ENCODE measurements at regions not wholly inside any gene's neighbourhood (a gene's known extent, or its start where the extent isn't known, plus 50 kb on each side); places are given as distances from the start of the nearest gene placed in this dataset.
"Not testable (repeated sequence)": the region's sequence is repeated elsewhere in the genome, so short reads cannot be mapped to it uniquely, and the experiment has no call there.

GRCh38 chr11:24108609-24109008 is 388.2 kb upstream of the LUZP2 start:
- DNase-seq, result no peak

DNA sequence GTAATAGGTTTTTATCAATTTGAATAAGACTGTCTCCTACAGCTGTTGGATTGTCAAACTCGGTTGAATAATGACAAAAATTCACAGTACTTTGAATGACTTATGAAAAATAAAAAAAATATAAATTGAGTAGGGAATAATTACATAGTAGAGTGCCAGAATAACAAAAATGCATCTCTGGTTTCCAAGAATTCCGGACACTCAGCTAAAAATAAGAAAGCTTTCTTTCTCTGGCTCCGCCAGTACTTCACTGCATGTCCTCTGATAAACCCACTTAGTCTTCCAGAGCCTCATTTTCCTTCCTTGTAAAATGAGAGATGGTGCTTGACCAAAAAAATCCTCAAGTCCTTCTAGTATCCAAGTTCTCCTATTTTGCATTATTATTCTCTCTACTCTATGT is 374.6 kb upstream of the LUZP2 start:
- DNase-seq, result no peak

DNA sequence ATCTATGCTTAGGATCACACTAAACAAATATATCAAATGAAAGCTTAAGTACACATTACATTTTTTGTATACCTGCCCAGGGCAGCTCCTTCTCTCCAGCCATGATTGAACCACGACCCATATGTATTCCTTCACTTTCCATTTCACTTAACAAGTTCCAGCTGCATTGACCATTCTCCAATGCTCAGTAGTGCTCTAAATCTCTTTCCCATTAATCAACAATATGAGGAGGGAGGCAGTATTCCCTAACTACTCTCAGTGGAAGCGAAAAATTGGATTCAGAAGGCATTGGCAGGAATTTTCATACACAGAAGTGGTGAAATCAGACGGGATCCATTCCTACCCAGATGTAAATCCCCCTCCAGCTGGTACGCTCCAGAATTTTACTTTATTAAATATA is 372.0 kb upstream of the LUZP2 start:
- DNase-seq, result no peak

- DNase-seq, result no peak
These were observed 365.2 kb upstream of the LUZP2 start for GRCh38 chr11:24131698-24132097.

DNA sequence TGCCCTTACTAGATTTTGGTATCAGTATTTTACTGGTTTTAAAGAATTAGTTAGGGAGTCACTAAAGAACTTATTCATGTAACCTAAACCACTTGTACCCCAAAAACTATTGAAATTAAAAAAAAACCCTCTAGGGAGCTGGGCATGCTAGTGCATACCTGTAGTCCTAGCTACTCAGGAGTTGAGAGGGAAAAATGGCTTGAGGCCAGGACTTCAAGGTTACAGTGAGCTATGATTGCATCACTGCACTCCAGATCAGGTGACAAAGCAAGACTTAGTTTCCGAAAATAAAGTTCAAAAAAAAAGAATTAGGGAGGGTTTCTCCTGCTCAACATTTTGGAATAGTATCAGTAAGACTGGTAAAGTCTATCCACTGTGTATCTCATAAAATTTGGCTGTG is 364.4 kb upstream of the LUZP2 start:
- no peak for DNase-seq

GRCh38 chr11:24134879-24135589 is 361.8 kb upstream of the LUZP2 start:
- no peak for DNase-seq

- no peak for DNase-seq
These were observed 354.8 kb upstream of the LUZP2 start for GRCh38 chr11:24142062-24142461.

DNA sequence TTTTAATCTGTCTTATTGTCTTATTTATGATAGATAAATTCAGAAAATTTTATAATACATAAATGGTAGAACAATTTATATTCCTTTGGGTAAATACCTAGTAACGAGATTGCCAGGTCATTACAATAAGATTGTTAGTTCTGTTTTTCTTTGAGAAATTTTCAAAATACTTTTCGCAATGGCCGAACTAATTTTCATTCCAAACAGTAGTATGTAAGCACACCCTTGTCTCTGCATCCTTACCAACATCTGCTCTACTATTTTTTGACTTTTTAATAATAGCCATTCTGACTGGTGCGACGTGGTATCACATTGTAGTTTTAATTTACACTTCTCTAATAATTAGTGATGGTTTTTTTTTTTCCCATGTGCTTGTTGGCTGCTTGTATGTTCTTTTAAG is 351.4 kb upstream of the LUZP2 start:
- no peak for DNase-seq

GRCh38 chr11:24153337-24153736 is 343.5 kb upstream of the LUZP2 start:
- no peak for DNase-seq

- DNase-seq, result no peak
These were observed 341.1 kb upstream of the LUZP2 start for GRCh38 chr11:24155792-24156191.

DNA sequence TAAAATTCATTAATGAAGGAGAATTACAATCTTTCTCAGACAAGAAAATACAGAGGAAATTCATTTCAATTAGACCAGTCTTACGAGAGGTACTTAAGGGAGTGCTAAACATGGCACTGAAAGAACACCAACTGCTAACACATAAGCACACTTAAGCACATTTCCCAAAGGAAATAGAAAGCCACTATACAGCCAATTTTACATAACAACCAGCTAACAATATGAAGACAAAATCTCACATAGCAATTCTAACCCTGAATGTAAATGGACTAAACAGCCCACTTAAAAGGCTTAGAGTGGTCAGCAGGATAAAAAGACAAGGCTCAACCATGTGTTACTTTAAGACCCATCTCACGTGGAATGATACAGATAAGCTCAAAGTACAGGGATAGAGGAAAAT is 339.5 kb upstream of the LUZP2 start:
- DNase-seq, result no peak

DNA sequence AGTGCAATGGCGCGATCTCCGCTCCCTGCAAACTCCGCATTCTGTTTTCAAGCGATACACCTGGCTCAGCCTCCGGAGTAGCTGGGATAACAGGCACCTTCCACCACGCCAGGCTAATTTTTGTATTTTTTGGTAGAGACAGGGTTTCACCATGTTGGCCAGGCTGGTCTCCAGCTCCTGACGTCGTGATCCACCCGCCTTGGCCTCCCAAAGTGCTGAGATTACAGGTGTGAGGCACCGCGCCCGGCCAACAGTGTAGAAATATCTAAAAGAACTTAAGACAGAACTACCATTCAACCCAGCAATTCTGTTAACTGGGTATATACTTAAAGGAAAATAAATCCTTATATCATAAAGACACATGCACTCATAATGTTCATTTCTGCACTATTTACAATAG is 335.3 kb upstream of the LUZP2 start:
- DNase-seq, result no peak

DNA sequence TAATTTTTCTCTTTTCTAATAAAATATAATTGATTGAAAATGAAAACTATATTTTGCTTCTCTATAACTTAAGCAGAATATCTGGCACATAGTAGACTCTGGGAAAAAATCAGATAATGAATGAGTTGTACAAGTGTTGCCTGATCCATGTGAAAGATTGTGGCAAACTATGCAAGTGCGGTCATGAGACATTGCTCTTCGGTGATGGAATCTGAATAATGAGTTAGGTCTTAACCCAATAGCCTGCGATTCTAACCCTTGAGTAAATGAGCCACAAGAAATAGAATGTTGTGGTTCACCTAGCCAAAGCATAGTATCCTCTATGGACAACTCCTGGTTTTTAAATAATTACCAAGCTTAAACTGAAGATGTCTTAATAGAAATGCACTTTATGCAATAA is 333.7 kb upstream of the LUZP2 start:
- DNase-seq, result no peak

DNA sequence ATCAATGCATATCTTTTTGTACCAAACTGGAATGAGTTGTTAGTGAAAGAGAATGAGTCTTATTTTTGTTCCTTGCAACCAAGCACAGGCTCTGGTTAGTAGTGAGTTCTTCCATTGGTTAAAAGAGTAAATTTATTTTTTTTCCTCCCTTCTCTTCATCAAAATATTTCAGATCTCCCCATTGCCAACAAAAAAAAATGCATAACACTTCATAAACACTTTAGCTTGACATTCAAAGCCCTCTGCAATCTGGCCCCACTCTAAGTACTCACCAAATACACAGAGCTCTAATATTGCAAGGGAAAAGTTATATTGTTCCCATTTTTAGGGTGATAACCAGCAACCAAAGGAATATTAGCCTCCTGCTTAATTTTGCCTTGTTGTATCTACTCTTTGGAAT is 333.0 kb upstream of the LUZP2 start:
- DNase-seq, result no peak

DNA sequence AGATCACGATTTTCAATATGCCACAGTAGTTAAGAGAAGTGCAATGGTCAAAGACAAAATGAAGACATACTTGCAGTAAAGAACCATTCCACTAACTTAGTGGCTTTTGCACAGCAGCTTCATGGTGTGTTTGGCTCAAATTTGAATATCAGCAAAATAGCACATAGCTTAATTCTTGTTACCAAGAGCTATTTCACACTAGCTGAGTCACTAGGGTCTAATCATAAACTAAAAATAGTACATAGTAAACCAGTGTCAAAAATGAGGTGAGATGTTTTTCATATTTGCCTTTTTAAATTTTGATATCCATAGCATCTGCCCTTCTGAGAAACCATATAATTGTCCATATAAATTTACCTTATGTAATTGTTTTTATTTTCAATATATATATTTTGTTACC is 325.0 kb upstream of the LUZP2 start:
- no peak for DNase-seq

DNA sequence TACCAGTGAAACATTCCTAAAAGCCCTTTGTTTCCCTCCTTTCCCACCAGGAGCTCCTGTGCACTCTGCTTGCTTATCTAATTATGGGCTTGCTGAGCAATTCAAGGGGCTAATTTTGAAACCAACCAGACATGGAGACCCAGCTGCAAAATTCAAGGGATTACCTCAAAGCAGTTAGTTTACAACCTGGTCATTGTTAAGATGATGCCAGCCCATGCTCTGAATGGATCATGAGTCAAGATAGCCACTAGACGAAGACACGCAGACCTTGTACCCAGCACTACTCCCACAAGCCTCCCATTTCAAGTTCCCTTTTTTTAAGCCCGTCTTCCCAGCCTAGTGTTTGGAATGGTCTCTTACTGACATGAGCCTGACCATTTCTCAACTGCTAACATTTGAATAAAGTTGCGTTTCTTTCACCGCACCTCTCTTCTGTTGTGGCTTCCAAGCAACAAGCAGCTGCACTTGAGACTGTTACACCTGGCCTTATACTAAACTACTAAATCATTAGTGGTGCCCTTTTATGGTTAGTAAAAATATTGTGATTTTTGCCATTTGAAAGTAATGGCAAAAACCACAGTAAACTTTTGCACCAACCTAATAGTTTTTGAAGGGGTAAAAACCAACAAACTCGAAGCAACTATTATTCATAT is 315.3 kb upstream of the LUZP2 start:
- DNase-seq, result no peak

DNA sequence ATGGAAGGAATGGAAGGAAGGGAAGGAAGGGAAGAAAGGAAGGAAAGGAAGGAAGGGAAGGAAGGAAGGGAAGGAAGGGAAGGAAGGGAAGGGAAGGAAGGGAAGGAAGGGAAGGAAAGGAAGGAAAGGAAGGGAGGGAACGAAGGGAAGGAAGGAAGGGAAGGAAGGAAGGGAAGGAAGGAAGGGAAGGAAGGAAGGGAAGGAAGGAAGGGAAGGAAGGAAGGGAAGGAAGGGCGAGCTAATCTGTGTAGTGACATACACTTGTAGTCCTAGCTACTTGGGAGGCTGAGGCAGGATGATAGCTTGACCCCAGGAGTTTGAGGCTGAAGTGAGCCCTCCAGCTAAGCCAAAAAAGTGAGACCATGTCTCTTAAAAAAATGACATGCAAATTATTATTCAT is 311.3 kb upstream of the LUZP2 start:
- not testable (repeated sequence) for DNase-seq

GRCh38 chr11:24196733-24197132 is 300.1 kb upstream of the LUZP2 start:
- DNase-seq, result no peak

DNA sequence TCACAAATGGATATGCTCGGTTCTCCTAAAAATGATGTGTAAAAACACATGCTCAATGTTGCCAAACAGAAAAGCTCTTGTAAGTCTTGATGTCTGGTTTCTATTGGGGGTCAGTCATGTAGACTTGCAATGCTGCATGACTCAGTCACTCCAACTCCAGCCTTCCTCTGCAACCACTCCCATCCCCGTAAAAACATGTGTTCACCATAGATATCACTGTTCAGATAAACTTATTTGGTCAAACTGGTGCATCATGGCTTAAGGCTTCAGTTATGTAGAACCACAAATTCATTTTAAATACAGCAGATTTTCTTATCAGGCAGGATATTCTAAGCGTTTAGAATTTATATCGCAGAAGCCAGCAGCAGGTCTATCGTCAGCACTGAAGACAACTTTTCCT is 298.4 kb upstream of the LUZP2 start:
- no peak for DNase-seq

GRCh38 chr11:24199461-24199860 is 297.4 kb upstream of the LUZP2 start:
- no peak for DNase-seq

DNA sequence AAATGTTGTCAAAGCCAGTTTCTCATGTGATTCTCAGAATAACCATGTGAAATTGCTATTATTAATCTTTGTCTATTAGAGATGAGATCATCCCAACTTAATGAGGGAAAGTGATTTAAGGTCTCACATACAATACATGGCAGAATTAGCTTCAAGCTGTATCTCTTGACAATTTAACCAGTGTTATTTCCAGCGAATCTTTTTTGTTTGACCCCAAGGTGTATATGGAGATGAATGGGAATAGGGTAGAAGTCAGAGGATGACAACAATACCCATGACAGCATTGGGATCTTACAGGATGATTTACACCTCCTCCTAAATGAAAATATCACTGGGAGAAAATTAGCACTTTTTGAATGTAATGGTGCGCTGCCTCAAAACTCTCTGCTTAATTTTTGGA is 290.8 kb upstream of the LUZP2 start:
- no peak for DNase-seq

DNA sequence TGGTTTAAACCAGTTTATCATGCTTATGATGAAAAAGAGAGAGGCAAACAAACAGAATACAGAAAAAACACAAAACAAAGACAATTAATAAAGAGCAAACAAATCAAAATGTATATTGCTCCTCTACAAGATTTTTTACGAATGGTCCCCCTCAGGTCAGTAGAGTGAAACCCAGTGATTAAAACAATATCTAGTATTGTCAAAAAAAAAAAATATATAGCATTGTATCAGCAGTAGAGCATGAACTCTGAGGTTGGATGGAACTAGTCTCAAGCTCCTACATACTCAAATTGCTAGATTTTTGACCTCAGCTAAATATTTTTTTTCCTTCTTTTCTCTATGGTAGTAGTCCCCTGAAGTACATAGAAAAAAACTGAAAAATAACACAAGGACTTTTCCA is 290.3 kb upstream of the LUZP2 start:
- DNase-seq, result no peak

- DNase-seq, result no peak
These were observed 280.4 kb upstream of the LUZP2 start for GRCh38 chr11:24216488-24216887.

GRCh38 chr11:24217319-24217718 is 279.5 kb upstream of the LUZP2 start:
- DNase-seq, result not testable (repeated sequence)

DNA sequence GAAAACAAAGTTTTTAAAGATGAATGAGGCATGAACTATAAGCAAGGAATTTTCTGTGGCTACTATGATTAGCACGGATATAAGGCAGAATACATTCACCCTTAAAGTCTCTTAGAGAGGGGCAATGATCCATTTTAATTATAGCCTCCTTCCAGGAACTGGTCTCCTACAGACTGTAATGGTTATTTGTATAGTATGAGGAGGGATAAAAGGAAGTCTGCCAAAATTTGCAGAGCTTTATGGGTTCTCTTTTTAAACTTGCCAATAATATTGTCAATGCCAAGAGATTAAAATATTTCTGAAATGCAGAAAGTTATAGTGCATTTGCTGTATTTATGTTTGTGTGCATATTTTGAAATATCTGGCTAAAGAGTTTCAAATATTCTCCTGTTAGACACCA is 271.4 kb upstream of the LUZP2 start:
- DNase-seq, result no peak
